Stimulated activated CD8-positive, alpha-beta memory T cell treated with anti-CD3 and anti-CD28 coated beads, Interleukin-12 subunit alpha, Interleukin-12 subunit beta, amount 100 ng/mL, for 1 hour (primary cell): ENCODE measurements at regions not wholly inside any gene's neighbourhood (a gene's known extent, or its start where the extent isn't known, plus 50 kb on each side); places are given as distances from the start of the nearest gene placed in this dataset.

Source experiments
- DNase-seq: peaks from one replicate; pipeline ENCODE4 v3.0.0-alpha.2; 2020; ENCODE audit warnings: low read depth

DNA sequence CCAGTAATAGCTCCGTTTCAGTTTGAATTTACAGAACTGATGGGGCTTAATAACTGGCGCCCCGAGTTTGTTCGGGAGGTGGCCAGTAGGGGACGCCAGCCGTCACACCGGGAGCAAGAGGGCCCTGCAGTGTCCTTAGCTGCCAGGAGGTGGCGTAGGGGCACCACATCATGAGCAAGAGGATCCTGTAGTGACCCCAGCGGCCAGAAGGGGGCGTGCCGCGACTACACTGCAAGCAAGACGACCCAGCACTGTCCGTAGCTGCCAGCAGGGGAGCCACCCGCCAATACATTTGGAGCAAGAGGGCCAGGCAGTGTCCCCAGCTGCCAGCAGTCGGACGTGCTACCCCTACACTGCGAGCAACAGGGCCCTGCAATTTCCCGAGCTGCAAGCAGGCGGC, 663.7 kb upstream of the B3GAT1 start:
- DNase-seq = no peak

DNA sequence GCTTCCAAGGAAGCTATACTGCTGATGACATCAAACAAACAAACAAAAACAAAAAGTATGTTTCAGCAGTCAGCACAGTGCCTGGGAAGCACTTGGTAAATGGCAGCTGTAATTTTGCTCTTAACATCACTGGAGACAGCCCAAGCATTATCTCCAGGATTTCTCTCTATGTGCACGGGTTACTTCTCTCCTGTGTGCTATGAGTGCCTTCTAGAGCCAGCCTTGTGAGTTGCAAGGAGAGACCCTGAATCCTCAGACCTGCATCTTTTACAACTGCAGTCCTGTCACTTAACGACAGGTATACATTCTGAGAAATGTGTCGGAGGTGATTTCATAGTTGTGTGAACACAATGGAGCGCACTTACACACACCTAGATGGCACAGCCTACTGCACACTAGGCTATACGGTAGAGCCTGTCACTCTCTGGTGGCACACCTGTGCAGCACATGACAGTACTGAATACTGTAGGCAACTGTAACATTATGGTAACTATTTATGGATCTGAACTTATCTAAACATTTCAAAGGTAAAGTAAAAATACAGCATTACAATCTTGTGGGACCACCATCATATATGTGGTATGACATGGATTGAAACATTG, 662.5 kb upstream of the B3GAT1 start:
- DNase-seq = no peak

DNA sequence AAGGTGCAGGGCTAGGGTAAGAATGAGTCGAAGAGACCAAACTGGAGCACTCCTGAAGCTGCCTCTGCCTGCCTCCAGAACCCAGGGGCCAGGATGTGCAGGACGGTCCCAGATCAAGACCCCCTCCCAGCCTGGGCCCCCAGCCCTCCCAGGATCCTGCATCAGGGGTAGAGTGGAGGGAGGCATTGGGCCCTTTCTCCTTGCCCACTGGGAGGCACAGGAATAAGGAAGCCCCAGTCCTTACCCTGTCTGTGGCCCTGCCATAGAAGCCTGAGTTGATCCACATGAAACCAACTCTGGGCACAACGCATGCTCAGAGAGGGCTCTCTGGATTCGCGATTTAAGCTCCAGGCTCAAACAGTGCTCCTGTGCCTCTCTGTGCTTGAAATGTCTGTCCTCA, 661.8 kb upstream of the B3GAT1 start:
- no peak for DNase-seq

DNA sequence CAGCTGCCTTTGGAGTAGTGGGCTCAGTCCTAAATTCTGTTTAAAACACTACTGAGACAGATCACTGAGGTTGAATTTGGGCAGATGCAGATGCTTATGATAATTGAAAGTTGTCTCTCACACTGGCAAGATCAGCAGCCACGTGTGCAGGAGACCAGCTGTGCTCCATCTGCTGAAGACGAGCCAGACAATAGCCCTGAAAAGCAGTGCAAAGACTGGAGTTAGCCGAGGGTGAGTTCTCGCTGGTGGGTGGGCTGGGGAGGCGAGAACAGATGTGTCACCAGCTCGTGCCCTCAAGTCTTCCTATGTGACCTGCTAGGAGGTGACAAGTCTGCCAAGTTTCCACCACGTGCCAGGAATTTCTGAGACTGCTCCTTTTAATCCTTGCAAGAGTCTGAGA, 661.3 kb upstream of the B3GAT1 start:
- DNase-seq = no peak

DNA sequence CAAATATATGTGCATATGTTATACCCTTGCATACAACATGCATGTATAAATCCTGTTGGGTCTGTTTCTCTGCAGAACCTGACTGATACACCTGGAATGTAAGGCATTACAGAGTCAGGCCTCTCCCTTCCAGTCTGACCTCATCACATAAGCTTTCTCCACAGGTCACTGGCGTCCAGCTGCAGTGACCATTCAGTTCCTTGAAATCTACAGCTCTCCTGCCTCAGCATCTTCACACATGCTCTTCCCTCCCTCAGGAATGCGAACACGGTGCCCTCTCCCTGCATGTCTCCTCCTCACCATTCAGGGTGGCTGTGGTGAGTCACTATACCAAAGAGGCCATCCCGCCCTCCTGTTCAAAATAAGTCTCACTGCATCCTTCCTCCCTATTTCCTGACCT, 657.8 kb upstream of the B3GAT1 start:
- no peak for DNase-seq

DNA sequence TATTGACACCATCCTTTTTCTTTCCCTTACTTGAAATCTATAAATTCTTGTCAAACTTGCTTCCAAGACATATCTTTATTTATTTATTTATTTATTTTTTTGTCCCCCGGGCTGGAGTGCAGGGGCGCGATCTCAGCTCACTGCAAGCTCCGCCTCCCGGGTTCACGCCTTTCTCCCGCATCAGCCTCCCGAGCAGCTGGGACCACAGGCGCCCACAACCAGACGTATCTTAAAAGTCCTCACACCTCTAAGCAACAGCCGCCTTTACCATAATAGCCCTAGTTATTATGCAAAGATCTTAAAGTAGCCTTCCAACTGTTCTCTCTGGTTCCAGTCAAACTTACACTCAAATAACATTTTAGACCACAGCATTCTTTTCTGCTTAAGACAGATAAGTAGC, 657.0 kb upstream of the B3GAT1 start:
- no peak for DNase-seq

DNA sequence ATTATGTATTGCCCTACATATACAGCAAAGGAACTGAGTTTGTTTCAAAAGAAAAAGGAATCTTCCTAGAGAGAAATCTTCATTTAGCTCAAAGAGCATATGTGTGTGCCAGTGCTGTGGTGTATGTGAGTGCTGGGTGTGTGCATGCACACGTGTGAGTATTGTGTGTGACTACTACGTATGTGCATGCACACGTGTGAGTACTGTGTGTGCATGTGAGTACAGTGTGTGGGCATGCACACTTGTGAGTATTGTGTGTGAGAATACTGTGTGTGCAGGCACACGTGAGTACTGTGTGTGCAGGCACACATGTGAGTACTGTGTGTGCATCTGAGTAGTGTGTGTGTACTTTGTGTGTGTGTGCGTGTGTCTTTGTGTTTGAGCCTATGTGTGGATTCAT, 651.0 kb upstream of the B3GAT1 start:
- no peak for DNase-seq

DNA sequence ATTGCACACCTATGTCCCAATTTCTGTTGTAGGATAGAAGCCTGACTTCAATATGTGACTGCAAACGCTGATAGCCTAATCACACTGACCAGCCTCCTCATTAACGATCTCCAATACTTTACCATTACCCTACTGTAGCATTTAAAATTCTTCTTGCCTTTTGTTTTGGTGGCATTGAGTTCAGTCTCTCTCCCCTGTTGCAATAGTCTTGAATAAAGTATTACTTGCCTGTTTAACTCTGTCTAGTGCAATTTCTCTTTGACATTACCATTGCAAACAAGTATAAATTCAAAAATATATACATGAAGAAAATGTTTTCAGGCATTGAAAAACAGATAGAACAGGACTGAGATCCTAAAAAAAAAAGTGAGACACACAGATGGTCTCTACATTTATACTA, 649.1 kb upstream of the B3GAT1 start:
- DNase-seq = no peak

DNA sequence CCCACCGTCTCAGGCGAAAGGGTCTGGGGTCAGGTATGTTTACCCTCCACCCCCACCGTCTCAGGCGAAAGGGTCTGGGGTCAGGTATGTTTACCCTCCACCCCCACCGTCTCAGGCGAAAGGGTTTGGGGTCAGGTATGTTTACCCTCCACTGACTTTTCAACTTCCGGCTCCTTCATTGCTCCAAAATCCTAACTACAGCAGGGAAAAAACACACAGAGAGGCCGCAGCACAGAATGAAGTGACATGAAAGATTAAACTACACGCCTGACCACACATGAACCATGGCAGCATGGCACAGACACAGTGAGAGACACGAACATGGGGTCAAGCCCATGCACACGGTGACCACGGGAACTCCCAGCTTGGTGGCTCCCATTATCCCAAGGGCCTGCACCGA, 634.9 kb upstream of the B3GAT1 start:
- no peak for DNase-seq

DNA sequence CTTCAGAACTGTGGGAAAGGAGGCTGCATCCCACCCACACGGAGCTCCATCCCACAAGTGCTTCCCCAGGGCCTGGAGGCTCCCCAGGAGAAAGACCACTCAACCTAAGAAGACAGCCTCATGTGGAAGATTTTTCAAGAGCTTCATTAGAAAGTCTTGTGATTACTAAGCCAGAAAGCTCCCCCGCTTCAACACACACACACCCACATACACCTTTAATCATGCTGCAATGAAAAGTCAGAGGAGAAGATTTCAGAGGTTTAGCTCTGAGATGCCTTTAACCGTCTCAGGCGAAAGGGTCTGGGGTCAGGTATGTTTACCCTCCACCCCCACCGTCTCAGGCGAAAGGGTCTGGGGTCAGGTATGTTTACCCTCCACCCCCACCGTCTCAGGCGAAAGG, 634.5 kb upstream of the B3GAT1 start:
- DNase-seq = no peak

DNA sequence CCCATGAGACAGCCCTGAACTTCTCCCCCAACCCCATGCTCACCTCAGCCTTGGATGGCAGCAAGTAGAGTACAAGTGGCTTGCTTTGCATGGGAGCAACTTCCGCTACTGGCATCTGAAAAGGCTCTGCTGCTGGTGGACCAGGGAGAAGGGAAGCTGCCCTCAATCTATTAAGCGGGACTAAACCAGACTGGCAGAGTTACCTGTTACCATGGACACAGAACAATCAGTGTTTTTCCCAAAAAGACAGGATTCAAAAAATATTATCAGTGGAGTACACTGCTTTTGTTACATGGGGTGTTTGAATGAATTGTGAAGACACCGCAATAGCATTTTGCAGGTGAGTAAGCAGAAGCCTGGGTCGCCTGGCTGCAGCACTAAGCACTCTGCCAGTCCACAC, 631.4 kb upstream of the B3GAT1 start:
- no peak for DNase-seq

DNA sequence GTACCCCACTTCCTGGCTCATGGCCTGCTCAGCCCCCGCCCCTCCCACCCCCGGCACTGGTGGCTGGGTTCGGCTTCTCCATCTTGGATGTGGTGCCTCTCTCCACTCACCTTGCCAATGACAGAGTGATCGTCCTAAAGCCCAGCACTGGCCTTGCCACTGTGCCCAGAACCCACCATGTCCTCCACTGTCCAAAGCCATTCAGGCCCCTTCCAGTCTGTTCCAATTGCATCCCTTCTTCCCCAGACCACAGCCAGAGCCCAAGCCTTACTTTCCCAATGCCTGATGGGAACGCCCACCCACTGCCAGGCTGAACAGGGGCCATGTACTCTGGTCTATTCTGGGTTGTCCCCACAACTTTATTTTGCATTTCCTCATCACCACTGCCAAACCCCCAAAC, 625.8 kb upstream of the B3GAT1 start:
- no peak for DNase-seq

DNA sequence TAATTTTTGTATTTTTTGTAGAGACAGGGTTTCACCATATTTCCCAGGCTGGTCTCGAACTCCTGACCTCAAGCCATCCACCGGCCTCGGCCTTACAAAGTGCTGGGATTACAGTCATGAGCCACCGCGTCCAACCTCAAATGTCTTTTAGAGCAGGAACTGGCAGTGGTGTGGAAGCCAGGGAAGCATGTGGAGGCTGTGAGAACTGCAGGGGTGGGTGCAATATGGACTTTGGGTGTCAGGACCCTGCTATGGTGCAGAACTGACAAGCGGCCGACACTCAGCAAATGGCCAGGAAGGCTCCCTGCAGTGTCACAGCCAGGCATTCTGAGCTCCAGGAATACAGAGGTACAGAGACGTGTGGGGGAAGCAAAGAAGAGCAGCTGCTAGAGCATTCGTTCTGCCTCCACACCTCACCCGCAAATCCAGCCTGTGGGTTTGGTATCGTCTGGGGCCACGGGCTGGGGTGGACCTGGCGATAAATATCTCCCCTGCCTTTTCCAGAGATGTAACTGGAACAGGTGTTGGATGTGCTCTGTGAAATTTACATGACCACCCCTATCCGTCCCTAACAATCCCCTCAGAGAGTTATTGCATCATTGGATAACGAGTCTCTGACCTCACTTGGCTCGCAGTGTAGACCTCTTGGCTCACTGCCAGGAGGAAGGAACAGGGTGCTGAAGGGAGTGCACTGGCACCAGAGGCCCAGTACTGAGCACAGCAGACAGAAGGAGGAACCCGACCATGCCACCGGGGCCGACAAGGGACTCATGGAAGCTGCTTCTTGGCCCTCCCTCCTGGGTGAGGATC, 624.7 kb upstream of the B3GAT1 start:
- DNase-seq = no peak

DNA sequence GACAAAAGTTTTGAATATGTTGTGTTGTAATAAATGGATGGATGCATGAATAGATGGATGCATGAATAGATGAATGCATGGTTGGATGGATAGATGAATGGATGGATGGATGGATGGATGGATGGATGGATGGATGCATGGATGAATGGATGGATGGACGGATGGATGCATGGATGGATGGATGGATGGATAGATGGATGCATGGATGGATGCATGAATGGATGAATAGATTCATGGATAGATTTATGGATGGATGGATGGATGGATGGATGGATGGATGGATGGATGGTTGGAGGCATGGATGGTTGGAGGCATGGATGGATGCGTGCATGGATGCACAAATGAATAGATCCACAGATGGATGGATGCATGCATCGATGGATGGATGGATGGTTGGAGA, 623.2 kb upstream of the B3GAT1 start:
- DNase-seq = no peak

DNA sequence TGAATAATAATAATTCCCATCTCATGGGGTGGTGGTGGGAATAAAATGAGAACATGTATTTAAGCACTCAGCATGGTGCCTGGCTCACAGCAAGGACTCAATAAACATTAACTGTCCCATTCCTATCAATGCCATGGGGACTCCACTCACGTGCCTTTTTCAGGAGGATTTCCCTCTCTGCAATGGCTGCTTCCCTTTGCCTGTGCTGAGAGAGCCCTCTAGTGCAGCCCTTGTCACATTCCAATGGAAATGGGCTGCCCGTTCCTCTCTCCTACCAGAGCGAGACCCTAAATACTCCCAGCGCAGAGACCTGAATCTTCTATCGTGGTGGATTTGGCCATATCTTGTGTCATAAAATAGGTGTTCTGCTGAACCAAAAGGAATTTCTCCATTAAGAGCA, 621.5 kb upstream of the B3GAT1 start:
- DNase-seq = no peak

DNA sequence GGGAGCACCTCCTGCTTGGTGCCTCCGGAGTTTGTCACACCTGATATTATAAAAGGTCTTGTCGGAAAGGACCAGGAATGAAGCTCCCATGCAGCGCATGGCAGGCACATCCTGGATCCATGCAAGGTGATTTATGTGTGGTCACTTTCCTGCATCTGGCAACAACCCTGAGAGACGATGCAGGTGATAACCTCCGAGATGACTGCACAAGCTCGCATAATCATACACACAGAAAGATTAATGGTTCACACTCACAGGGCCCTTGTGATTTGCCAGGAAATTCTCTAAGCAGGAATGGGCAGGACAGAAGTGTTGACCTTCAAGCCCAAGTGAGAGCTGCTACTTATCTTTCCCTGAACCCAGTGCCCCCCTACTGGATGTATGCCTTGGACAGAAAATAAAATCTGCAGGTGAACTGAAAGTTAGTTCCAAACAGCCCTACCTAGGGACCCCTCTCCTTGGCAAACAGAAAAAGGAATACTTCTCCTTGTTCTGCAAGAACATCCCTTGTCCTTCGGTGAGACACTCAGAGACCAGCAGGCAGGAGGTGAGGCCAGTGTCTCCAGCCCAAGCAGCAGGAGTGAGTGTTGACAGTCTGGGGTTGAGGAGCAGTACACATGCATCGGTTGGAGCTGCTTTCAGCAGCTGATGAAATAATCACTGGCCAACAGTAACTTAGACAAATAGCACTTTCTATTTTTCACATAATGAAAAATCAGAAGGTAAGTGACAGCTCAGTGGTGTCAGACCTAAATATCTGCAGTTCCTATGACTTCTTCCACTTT, 619.4 kb upstream of the B3GAT1 start:
- no peak for DNase-seq

DNA sequence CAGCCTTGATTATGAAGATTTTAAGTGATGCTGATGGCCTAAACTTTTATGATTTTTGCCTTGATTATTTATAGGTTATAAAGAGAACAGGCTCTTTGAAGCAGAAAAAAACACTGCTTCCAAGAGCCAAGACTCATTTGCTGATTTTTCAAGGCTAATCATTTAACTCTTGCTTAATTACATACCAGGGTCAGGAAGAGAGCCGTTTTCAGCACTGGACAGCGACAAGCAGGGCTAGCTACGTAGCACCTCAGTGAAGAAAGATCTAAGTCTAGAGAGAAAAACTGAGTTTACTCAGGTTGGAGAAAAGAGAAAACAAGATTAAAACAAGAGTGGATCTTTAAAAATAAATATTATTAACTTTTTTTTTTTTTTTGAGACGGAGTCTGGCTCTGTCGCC, 615.4 kb upstream of the B3GAT1 start:
- DNase-seq = no peak

DNA sequence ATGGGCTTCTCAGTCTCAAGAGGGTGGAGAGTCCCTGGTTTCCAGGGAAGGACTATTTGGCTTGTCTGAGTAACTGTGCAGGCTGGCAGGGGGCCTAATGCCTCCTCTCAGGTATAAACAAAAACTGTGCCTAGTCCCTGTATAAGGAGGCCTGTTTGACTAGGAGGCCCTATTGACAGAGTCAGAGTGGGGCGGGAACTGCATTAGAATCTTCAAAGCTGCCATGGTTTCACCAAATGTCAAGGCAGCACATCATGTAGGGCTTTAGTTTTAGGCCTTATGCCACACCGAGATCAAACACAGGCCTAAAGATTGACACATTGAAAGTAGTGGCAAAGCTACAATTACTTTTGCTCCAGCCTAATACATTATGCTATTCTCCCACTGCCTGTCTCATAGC, 611.5 kb upstream of the B3GAT1 start:
- DNase-seq = no peak

DNA sequence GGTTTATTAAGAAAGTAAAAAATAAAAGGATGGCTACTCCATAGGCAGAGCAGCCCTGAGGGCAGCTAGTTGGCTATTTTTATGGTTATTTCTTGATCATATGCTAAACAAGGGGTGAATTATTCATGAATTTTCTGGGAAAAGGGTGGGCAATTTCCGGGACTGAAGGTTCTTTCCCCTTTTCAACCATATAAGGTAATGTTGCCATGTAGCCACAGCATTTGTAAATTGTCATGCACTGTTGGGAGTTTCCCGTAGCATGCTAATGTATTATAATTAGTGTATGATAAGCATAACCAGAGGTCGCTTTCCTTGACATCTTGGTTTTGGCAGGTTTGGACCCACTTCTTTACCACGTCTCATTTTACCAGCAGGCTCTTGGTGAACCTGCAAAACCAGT, 610.4 kb upstream of the B3GAT1 start:
- no peak for DNase-seq

DNA sequence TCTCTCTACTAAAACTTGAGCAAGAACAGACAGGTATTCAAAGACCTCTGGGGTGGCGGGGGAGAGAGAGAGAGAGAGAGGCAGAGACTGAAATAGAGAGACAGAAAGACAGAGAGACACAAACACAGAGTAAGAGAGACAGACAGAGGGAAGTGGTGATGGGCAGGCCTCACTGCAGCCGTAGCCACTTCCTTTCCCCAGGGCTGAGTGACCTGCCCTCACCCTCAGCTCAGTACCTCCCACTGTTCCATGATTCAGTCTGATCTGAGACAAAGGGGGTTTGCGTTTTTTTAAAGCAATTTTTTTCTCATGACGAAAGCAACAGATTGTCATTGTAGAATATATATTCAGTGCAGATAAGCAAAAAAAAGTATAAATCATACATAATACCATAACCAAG, 607.9 kb upstream of the B3GAT1 start:
- no peak for DNase-seq

DNA sequence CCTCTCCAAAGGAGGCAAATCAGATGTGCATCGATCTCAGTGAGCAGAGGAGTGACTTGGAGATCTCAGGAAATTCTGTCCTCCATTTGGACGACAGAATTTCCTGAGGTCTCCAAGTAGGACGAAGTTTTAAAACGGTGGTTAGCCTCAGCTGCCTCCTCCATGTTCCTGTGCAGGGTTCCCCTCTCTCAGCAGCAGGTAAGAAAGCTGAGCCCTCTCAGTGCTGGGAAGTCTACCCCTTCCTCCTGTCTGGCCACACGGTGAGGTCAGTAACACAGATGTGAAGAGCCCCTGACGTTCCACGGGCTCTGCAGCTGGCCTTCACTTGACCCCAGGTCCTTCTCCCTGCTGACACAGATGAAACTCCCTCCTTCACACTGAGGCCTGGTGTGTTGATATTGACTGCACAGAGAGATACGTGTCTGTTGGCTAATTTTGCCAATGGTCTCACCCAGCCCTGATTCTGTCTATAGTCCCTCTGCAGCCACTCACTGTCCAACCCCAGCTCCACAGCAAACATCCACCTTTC, 607.4 kb upstream of the B3GAT1 start:
- DNase-seq = no peak

DNA sequence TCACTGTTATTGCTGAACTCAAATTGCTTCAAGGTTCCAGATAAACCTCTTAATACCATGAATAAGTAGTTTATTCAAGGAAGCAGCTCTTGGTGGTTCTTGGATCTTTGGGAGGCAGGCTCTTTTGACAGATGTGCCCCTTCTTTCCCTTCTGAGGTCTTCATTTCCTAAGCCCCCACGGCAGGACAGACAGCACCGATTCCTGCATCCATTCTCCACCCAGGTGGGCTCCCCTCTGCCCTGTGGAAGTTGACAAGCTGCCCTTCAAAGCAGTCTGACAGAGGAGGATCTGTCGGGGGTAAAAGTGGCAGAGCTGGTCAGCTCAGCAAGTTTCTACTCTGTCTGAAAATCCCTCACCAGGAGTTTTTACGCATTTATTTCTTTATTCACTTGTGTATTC, 605.3 kb upstream of the B3GAT1 start:
- no peak for DNase-seq

DNA sequence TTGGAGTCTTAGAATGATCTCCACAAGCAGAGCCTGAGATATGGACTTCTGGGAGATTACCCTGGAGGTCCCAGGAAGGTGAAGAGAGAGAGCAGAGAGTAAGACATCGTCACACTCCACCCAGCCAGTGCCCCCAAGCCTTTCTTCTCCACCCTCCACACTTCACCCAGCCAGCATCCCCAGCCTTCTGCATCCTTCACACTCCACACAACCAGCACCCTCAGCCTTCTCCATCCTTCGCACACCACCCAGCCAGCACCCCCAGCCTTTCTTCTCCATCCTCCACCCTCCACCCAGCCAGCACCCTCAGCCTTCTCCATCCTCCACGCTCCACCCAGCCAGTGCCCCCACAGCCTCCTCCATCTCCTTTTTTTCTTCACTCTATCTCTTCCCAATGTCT, 603.9 kb upstream of the B3GAT1 start:
- no peak for DNase-seq
